Skeletal muscle satellite cell (primary cell): ENCODE measurements at regions not wholly inside any gene's neighbourhood (a gene's known extent, or its start where the extent isn't known, plus 50 kb on each side); places are given as distances from the start of the nearest gene placed in this dataset.

ENCODE experiments used
- H3K27me3 ChIP-seq: 2 replicates; pipeline ENCODE4 v1.7.0; 2013; ENCODE audit warnings: low read length; ENCODE audit not compliant: control insufficient read depth, insufficient read depth
- H3K36me3 ChIP-seq: 2 replicates; pipeline ENCODE4 v1.7.0; 2013; ENCODE audit warnings: mild to moderate bottlenecking, control low read depth, low read length; ENCODE audit not compliant: insufficient read depth
- H3K4me1 ChIP-seq: 2 replicates; pipeline ENCODE4 v1.7.0; 2013; ENCODE audit warnings: low read length; ENCODE audit not compliant: control insufficient read depth, insufficient read depth
- H3K4me2 ChIP-seq: 2 replicates; pipeline ENCODE4 v1.7.0; 2013; ENCODE audit warnings: mild to moderate bottlenecking, low read length
- H3K4me3 ChIP-seq: 2 replicates; pipeline ENCODE4 v1.7.0; 2013; ENCODE audit warnings: low read length
- H3K9ac ChIP-seq: 2 replicates; pipeline ENCODE4 v1.7.0; 2013; ENCODE audit warnings: mild to moderate bottlenecking, low read depth, low read length, moderate library complexity
- H3K9me3 ChIP-seq: replicated peaks from 2 replicates; pipeline ENCODE4 v1.7.0; 2013; ENCODE audit warnings: mild to moderate bottlenecking, control low read depth, low read length

DNA sequence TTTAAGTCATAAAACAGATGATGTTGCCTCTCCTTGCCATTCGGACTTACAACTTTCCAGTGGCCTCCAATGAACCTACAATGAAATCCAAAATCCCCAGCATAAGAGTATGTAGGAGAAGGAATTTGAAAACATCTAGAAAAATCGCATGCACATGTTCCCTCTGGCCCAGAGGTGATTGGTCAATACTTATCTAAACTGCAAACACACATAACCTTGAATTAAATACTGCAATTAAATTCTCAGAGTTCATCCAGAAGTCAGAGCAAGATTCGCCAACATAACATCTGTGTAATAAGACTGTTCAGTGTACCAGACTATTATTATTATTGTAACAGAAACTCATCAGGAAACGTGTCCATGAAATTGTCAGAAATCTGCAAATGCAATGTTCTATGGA, 82.2 kb upstream of the USP29 start:
- Histone ChIP-seq H3K4me1 (no peaks in the 10 kb centered on the region), H3K27me3 (no peaks in the 10 kb centered on the region), H3K4me3 (no peak overlapping the region), H3K9me3 (no peaks in the 10 kb centered on the region), H3K36me3 (no peaks in the 10 kb centered on the region), H3K4me2 (no peak overlapping the region), H3K9ac (no peak overlapping the region)

DNA sequence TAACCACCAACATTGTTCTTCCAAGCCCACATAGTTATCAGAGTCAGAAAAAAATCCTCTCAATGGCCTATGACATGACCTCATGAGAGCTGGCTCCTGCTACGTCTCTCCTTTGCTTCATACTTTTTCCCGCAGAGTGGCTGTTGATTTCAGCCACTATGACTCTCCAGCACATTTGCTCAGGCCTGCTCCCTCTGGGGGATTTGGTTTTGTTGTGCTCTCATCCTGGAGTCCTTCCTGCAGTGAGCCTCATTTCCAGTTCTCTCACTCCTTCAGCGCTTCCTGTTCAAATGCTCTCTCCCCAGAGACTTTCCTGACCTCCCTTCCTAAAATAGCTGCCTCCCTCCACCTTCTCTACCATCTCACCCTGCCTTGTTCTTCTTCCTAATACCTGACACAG, 72.0 kb upstream of the USP29 start:
- Histone ChIP-seq H3K9ac (no peak overlapping the region), H3K9me3 (peaks cover 9% of the 10 kb centered on the region), H3K4me3 (no peak overlapping the region), H3K27me3 (no peaks in the 10 kb centered on the region), H3K36me3 (no peaks in the 10 kb centered on the region), H3K4me1 (no peaks in the 10 kb centered on the region), H3K4me2 (no peak overlapping the region)

DNA sequence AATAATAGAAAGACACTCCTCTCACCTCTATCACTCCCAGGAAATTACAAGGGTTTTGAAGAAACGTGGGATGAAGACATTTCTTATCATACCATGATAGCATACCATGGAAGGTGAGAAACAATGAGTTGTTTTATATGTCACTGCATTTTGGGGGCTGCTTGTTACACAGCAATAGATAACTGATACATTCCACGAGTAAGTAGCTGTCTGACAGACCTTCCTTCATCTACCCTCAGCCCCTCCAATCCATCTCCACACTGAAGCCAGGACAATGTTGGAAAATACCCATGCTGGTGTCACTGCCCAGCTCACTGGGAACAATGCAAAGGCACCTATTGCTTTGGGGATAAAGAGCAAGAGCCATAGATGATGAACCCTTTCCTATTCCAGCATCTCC, 68.9 kb upstream of the USP29 start:
- Histone ChIP-seq H3K36me3 (no peaks in the 10 kb centered on the region), H3K9ac (no peak overlapping the region), H3K9me3 (peaks cover 6% of the 10 kb centered on the region), H3K4me2 (no peak overlapping the region), H3K27me3 (no peaks in the 10 kb centered on the region), H3K4me3 (no peak overlapping the region), H3K4me1 (no peaks in the 10 kb centered on the region)

DNA sequence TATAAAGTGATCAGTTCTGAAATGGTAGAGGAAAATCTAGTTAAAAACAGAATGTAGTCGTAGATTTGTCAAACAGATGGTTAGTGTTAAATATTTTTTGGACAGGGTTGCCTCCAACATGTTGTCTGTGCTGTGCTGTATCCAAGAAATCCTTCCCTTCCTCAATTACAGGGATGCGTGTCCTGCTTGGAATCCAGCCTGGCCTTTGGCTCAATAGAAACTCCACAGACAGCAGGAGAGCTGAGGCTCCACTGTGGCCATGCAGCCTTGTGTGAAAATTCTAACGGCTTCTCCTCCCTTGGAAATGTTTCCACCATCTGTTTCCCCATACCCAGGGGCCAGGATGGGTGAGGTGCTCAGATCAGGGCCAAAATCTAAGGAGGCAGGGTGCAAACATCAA, 67.7 kb upstream of the USP29 start:
- Histone ChIP-seq H3K4me2 (no peak overlapping the region), H3K9me3 (peaks cover 4% of the 10 kb centered on the region), H3K9ac (no peak overlapping the region), H3K27me3 (no peaks in the 10 kb centered on the region), H3K36me3 (no peaks in the 10 kb centered on the region), H3K4me1 (no peaks in the 10 kb centered on the region), H3K4me3 (no peak overlapping the region)

DNA sequence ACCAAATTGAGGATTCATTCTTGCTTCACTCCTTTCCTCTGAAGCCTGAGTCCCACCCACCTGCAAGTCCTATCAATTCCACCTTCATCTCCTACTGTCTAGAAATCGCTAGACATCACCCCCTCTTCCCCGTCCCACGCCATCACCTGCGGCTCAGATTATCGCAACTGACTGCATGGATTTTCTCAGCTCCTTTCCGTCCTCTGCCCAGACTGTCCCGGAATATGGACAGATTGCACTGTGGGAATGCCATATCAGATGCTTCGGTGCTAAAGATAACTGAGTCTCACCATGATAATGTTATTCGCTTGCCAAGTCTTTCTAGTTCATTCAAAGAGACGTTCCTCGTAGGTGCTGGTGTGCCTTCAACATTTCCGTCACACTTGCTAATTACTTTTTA, 66.4 kb upstream of the USP29 start:
- Histone ChIP-seq H3K9ac (no peak overlapping the region), H3K9me3 (peaks cover 3% of the 10 kb centered on the region), H3K36me3 (no peaks in the 10 kb centered on the region), H3K4me1 (no peaks in the 10 kb centered on the region), H3K27me3 (no peaks in the 10 kb centered on the region), H3K4me3 (no peak overlapping the region), H3K4me2 (no peak overlapping the region)

DNA sequence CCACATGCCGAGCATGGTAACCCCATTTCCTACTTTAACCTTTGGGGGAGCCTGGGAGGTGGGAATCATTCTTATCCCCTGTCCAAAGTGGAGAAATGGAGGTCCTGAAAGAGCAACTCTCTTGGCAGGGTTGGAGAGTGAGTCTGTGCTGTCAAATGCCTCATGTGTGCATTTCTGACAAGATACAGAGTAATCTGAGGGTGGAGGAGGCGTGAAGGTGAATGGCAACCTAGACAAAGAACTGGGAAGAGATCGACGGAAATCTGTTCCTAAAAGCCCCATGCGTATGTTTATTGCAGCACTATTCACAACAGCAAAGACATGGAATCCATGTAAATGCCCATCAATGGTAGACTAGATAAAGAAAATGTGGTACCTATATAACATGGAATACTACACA, 63.8 kb upstream of the USP29 start:
- Histone ChIP-seq H3K36me3 (no peaks in the 10 kb centered on the region), H3K4me3 (no peak overlapping the region), H3K4me1 (no peaks in the 10 kb centered on the region), H3K9me3 (peaks cover 3% of the 10 kb centered on the region), H3K9ac (no peak overlapping the region), H3K4me2 (no peak overlapping the region), H3K27me3 (no peaks in the 10 kb centered on the region)

DNA sequence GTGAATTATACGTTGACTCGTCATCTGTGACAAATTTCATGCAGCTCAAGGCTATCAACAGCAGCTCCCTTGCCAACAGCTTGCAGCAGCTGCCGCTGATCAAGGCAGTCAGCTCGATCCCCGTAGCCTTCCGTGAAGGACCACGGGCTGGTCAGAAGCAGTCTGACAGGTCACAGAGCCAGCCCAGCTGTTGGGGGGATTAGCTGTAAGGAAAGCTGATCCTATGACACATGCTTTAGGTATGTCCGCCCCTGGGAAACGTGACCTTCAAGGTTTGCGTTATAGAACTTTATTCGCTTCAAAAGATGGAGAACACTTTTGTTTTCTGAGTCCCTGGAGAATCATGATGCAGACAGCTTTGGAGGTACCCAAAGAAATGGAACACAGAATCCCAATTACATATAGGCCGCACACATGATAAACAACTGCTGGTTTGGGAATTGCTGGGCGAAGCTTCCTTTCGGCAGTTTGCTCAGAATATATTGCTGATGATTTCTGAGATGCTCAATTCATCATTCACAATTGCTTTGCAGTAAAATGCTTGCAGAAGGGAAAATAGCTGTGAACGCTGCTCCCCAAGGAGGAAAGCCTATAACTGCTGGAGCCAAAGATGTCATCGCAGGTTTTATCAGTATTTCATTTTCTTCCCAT, 62.6 kb upstream of the USP29 start:
- Histone ChIP-seq H3K36me3 (no peaks in the 10 kb centered on the region), H3K9ac (no peak overlapping the region), H3K27me3 (no peaks in the 10 kb centered on the region), H3K4me2 (peak overlapping the region; percentile 17), H3K4me3 (no peak overlapping the region), H3K9me3 (peaks cover 3% of the 10 kb centered on the region), H3K4me1 (no peaks in the 10 kb centered on the region)

DNA sequence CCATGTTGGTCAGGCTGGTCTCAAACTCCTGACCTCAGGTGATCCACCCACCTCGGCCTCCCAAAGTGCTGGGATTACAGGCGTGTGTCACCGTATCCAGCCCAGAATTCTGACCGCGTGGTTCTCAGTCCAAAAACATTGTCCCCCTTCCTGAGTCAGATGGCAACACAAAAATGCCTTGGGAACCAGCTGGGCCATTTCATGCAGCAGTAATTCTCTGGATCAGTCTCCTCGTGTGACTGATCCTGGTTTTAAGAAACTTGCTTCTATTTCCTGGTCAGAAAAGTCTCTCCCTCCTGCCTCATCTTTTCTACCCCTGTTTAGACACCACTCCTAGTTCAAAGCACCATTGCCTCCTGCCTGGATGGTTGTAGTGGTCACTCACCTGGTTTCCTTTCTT, 60.9 kb upstream of the USP29 start:
- Histone ChIP-seq H3K4me2 (no peak overlapping the region), H3K9me3 (peaks cover 3% of the 10 kb centered on the region), H3K36me3 (no peaks in the 10 kb centered on the region), H3K9ac (no peak overlapping the region), H3K27me3 (no peaks in the 10 kb centered on the region), H3K4me3 (no peak overlapping the region), H3K4me1 (no peaks in the 10 kb centered on the region)

DNA sequence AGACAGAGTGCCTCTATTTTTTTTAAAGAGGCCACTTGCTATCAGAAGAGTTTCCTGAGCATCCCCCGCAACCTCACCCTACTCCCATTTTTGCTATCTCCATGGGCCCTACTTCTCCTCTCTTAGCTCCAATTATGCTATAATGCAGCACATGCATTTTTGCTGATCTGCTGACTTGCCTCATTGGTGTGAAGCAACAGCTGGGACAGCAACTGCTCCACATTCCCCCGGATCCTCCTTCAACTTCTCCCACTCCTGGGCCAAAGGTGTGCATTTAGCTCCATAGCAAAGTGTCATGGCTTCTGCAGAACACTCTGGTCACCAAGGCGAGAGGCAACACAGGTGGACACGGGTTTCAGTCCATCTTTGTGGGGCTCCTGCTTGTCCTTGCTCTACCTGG, 56.7 kb upstream of the USP29 start:
- Histone ChIP-seq H3K4me3 (no peak overlapping the region), H3K4me2 (no peak overlapping the region), H3K9me3 (peaks cover 4% of the 10 kb centered on the region), H3K27me3 (no peaks in the 10 kb centered on the region), H3K36me3 (no peaks in the 10 kb centered on the region), H3K4me1 (no peaks in the 10 kb centered on the region), H3K9ac (no peak overlapping the region)

DNA sequence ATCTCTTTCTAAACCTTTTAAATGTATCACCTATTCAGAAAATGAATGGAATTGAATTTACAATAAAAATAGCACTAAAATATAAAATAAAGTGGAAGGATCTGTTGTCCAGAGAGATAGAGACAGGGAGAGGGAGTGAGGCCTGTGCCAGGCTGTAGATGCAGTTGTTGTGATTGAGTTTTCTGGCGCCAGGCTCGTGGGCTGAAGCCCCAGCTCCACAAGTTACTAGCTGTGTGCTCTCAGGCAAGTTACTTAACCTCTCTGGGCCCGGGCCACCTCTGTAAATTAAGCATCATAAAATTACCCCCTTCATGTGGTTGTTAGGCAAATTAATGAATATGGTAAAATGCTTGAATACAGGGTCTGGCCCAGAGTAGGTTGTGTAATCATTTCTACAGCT, 52.3 kb upstream of the USP29 start:
- H3K4me1 ChIP-seq, result no peaks in the 10 kb centered on the region
- H3K4me3 ChIP-seq, result no peak overlapping the region
- H3K9me3 ChIP-seq, result peaks cover 7% of the 10 kb centered on the region
- H3K27me3 ChIP-seq, result no peaks in the 10 kb centered on the region
- H3K36me3 ChIP-seq, result no peaks in the 10 kb centered on the region
- no peak overlapping the region for H3K9ac ChIP-seq
- H3K4me2 ChIP-seq, result no peak overlapping the region

DNA sequence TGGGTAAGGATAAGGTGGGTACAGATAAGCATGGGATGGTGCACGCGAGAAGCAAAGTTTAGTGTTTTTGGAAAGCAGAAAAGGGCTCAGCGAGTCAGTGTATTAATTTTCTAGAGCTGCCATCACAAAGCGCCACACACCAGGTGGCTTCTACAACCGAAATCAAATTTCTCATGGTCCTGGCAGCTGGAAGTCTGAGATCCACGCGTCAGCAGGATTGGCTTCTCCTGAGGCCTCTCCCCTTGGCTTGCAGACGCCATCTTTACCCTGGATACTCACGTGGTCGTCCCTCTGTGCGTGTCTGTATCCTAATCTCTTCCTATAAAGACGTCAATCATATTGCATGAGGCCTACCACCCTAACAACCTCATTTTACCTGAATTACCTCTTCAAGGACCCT, 51.5 kb upstream of the USP29 start:
- Histone ChIP-seq H3K4me3 (no peak overlapping the region), H3K9ac (no peak overlapping the region), H3K36me3 (no peaks in the 10 kb centered on the region), H3K27me3 (no peaks in the 10 kb centered on the region), H3K4me1 (no peaks in the 10 kb centered on the region), H3K4me2 (no peak overlapping the region), H3K9me3 (peaks cover 7% of the 10 kb centered on the region)

DNA sequence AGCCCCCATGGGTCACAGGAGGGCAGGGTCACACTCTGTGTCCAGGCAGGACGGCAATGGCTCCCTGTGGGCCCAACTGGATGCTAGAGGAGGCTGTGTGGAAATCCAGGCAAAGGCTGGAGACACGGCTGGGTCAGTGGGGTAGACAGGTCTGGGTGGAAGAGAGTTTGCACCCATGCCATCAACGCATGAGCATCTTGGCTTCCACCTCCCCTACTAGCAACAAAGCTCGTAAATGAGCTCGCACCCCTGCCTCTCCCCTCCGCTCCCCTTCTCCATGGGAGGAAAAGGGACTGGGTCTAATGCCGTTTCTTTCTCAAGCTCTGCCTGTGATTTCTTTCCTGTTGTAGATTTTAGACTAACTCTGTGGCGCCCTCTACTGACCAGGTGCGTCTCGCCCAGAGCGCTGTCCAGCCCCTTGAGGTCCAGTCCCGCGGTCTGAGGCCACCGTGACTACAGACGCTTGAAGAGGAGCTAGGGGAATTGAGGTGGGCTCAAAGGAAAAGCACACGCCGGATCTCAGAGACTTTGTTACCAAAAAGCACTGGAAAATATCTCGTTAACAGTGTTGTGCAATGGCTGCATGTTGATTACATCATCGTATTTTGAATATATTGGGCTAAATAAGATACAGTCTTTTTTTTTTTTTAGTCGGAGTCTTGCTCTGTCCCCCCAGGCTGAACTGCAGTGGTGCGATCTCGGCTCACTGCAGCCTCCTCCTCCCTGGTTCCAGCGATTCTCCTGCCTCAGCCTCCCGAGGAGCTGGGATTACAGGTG, 50.7 kb upstream of the USP29 start:
- no peak overlapping the region for H3K9ac ChIP-seq
- no peak overlapping the region for H3K4me3 ChIP-seq
- H3K4me2 ChIP-seq, result no peak overlapping the region
- H3K9me3 ChIP-seq, result peaks cover 7% of the 10 kb centered on the region
- H3K4me1 ChIP-seq, result no peaks in the 10 kb centered on the region
- no peaks in the 10 kb centered on the region for H3K36me3 ChIP-seq
- H3K27me3 ChIP-seq, result no peaks in the 10 kb centered on the region
